OCI-LY7 (cell line): ENCODE measurements at regions not wholly inside any gene's neighbourhood (a gene's known extent, or its start where the extent isn't known, plus 50 kb on each side); places are given as distances from the start of the nearest gene placed in this dataset.

ENCODE experiments used
- BruUV-seq: library from RNA; stranded (reverse); fragments of 400-500 nt; replicated peaks from 2 replicates; lab custom pipeline; 2021; lab: Mats Ljungman, UMichigan
- CTCF ChIA-PET: fragments of 300-600 bp; sonication (Branson Sonifier 250); formaldehyde crosslinking; loops from one replicate; lab custom pipeline; 2022; ENCODE audit warnings: antibody characterized with exemption; ENCODE audit not compliant: unreplicated experiment; lab: Charles Lee
- POLR2A ChIA-PET: fragments of 300-600 bp; sonication (Branson Sonifier 250); formaldehyde crosslinking; loops from one replicate; lab custom pipeline; 2022; ENCODE audit warnings: antibody characterized with exemption; lab: Charles Lee
- DNase-seq: peaks from one replicate; pipeline ENCODE4 v3.0.0-alpha.2; 2015; ENCODE audit warnings: low spot score
- H2AFZ ChIP-seq: fragments of 200-600 bp; sonication (generic), shearing (Covaris generic); 2 replicates; pipeline ENCODE4 v1.6.1; 2014; ENCODE audit warnings: mild to moderate bottlenecking, antibody characterized with exemption, low read length, moderate library complexity
- H3K27ac ChIP-seq: fragments of 200-600 bp; sonication (generic); 2 replicates; pipeline ENCODE4 v1.5.1; 2014; ENCODE audit warnings: mixed run types, low read depth, mild to moderate bottlenecking, moderate library complexity, low read length, inconsistent platforms; ENCODE audit not compliant: poor library complexity, severe bottlenecking
- H3K36me3 ChIP-seq: fragments of 200-600 bp; sonication (generic); 2 replicates; pipeline ENCODE4 v1.6.1; 2014; ENCODE audit warnings: mild to moderate bottlenecking, antibody characterized with exemption, low read length, moderate library complexity, mixed read lengths; ENCODE audit not compliant: insufficient read depth
- H3K4me1 ChIP-seq: fragments of 200-600 bp; sonication (generic); 2 replicates; pipeline ENCODE4 v1.5.1; 2014; ENCODE audit warnings: mild to moderate bottlenecking, low read length; ENCODE audit not compliant: insufficient read depth, poor library complexity, severe bottlenecking
- H3K4me2 ChIP-seq: fragments of 200-600 bp; sonication (generic); 2 replicates; pipeline ENCODE4 v1.6.1; 2014; ENCODE audit warnings: mild to moderate bottlenecking, low read length
- H3K4me3 ChIP-seq: fragments of 200-600 bp; sonication (generic); 2 replicates; pipeline ENCODE4 v1.5.1; 2014; ENCODE audit warnings: mild to moderate bottlenecking, low read depth, low read length; ENCODE audit not compliant: poor library complexity, severe bottlenecking
- H3K79me2 ChIP-seq: fragments of 200-600 bp; sonication (generic); 2 replicates; pipeline ENCODE4 v1.6.1; 2016; ENCODE audit warnings: low read depth, mild to moderate bottlenecking, low read length, moderate library complexity, mixed read lengths; ENCODE audit not compliant: insufficient read depth
- H3K9me2 ChIP-seq: fragments of 200-600 bp; sonication (generic); 2 replicates; pipeline ENCODE4 v1.6.1; 2016; ENCODE audit warnings: mild to moderate bottlenecking, low read length, mixed read lengths; ENCODE audit not compliant: insufficient read depth
- H3K9me3 ChIP-seq: fragments of 200-600 bp; sonication (generic); 2 replicates; pipeline ENCODE4 v1.6.1; 2014; ENCODE audit warnings: mild to moderate bottlenecking, mixed run types, low read length, mixed read lengths
- H4K20me1 ChIP-seq: fragments of 200-600 bp; sonication (generic); 2 replicates; pipeline ENCODE4 v1.6.1; 2014; ENCODE audit warnings: mild to moderate bottlenecking, antibody characterized with exemption, low read length, moderate library complexity, mixed read lengths; ENCODE audit not compliant: insufficient read depth
- EZH2phosphoT487 ChIP-seq: fragments of 200-600 bp; sonication (generic); IDR thresholded peaks from 2 replicates; pipeline ENCODE4 v1.6.1; 2018; ENCODE audit warnings: low read depth, borderline replicate concordance, mild to moderate bottlenecking, mixed run types, antibody characterized with exemption, low read length, moderate library complexity, mixed read lengths
- intact Hi-C: fragments of 100-400 bp; cut with micrococcal nuclease; formaldehyde crosslinking; loops from one replicate; pipeline ENCODE4 v1.10.0; 2022; ENCODE audit not compliant: unreplicated experiment
- TF ChIP-seq, protein P1 (sequence below): fragments of 200-600 bp; sonication (generic); conservative IDR thresholded peaks from 2 replicates; pipeline ENCODE4 v1.5.1; 2014; ENCODE audit warnings: mild to moderate bottlenecking, antibody characterized with exemption, low read length, moderate library complexity, mixed read lengths

DNA sequence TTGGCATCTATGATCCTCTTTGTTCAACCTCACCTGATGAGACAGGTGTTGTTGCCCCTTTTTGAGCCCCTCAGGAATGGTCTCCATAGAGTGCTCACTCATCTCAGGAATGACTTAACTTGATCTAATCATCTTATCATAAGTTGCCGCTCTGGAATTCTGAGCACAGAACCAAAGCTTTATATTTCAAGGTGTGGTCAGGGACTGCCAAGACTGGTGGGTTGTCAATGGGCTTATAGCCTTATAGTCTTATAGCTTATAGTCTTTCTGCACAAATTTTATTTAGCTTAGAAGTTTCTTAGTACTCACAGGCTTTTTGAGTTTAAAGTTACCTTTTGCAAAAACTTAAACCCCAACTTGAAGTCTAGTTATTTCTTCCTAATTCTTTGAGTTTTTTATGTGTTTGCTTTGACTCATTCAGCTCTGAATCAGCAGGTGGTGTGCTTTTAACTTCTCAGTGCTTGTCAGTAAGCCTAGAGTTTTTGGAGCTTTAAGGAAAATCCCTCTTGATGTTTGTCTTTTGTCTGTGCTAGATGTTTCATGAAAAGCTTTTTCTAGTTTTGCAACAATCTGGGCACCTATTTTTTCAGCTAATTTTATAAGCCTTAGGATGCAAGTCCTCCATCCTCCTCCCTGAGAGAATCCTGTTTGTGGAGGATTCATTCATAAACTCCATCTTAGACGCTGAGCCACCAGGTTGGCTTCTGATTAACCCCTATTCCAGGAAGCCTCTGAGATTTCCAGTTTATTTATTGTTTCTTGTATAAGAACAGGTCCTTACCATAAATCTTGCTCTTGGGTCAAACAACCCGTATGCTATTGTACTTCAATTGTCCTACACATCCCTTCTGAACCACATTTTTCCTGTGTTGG is 72.3 kb upstream of the SSTR4 start:
- no peaks in the 10 kb centered on the region for H3K79me2 ChIP-seq

DNA sequence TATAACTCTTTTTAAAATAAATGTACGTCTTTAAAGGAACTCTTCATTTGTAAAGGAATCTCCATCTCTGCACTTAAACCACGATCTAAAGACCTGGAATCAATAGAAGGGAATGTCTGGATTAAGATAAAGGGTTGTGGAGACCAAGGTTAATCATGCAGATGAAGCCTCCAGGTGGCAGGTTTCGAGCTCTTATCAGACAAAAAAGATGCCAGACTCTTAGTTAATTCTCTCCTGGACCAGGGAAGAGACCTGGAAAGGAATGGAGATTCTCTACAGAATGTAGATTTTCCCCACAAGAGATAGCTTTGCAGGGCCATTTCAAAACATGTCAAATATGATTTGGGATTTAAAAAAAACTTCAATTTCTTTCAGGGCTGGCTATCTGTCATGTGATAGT is 71.5 kb upstream of the SSTR4 start:
- Histone ChIP-seq H3K27ac (no peak overlapping the region), H3K9me3 (no peaks in the 10 kb centered on the region), H3K4me1 (no peaks in the 10 kb centered on the region), H3K36me3 (no peaks in the 10 kb centered on the region), H2AFZ (no peak overlapping the region), H3K4me2 (no peak overlapping the region), H4K20me1 (no peaks in the 10 kb centered on the region), H3K79me2 (no peaks in the 10 kb centered on the region), H3K9me2 (no peaks in the 10 kb centered on the region), H3K4me3 (no peak overlapping the region)
- TF ChIP-seq EZH2phosphoT487: no peak
- TF ChIP-seq, protein P1, sequence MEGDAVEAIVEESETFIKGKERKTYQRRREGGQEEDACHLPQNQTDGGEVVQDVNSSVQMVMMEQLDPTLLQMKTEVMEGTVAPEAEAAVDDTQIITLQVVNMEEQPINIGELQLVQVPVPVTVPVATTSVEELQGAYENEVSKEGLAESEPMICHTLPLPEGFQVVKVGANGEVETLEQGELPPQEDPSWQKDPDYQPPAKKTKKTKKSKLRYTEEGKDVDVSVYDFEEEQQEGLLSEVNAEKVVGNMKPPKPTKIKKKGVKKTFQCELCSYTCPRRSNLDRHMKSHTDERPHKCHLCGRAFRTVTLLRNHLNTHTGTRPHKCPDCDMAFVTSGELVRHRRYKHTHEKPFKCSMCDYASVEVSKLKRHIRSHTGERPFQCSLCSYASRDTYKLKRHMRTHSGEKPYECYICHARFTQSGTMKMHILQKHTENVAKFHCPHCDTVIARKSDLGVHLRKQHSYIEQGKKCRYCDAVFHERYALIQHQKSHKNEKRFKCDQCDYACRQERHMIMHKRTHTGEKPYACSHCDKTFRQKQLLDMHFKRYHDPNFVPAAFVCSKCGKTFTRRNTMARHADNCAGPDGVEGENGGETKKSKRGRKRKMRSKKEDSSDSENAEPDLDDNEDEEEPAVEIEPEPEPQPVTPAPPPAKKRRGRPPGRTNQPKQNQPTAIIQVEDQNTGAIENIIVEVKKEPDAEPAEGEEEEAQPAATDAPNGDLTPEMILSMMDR: no peak
- no TSS peak for BruUV-seq
- no peak for DNase-seq
- CTCF ChIA-PET: no interaction called here
- POLR2A ChIA-PET: no interaction called here
- intact Hi-C loops: no loop called here

More for the DNA sequence above, 72.3 kb upstream of the SSTR4 start:
- Histone ChIP-seq H3K27ac (no peak overlapping the region), H3K9me3 (no peaks in the 10 kb centered on the region), H3K4me1 (no peaks in the 10 kb centered on the region), H2AFZ (no peak overlapping the region), H3K9me2 (no peaks in the 10 kb centered on the region), H3K36me3 (no peaks in the 10 kb centered on the region), H3K4me2 (no peak overlapping the region), H3K4me3 (no peak overlapping the region), H4K20me1 (no peaks in the 10 kb centered on the region)
- intact Hi-C loops: no loop called here
- TF ChIP-seq, protein P1: no peak
- TF ChIP-seq EZH2phosphoT487: no peak
- CTCF ChIA-PET: no interaction called here
- no TSS peak for BruUV-seq
- POLR2A ChIA-PET: interaction anchor here (0.7 kb wide), 1 partner anchor 89 kb away, joined by 3 read pairs; no protein-coding TSS in a partner anchor
- DNase-seq: no peak
